IMR-90 (cell line): ENCODE measurements at regions not wholly inside any gene's neighbourhood (a gene's known extent, or its start where the extent isn't known, plus 50 kb on each side); places are given as distances from the start of the nearest gene placed in this dataset.

Experiments used
- ATAC-seq: fragments of 200-7000 bp; cut with Tn5 transposase; 2 replicates; pipeline ENCODE4 v1.9.1; 2020; ENCODE audit warnings: low read depth, mild to moderate bottlenecking, moderate library complexity
- BruUV-seq: library from RNA; stranded (reverse); fragments of 400-500 nt; replicated peaks from 2 replicates; lab custom pipeline; 2021; lab: Mats Ljungman, UMichigan
- CTCF ChIA-PET: fragments of 300-600 bp; formaldehyde crosslinking; extraction: SDS; loops from one replicate; lab custom pipeline; 2021; ENCODE audit warnings: antibody characterized with exemption; lab: Yijun Ruan, JAX
- POLR2A ChIA-PET: fragments of 300-600 bp; sonication (Branson Sonifier 250); formaldehyde crosslinking; loops from one replicate; lab custom pipeline; 2022; ENCODE audit warnings: antibody characterized with exemption; ENCODE audit not compliant: unreplicated experiment; lab: Charles Lee
- DNase-seq: peaks from one replicate; pipeline ENCODE4 v3.0.0; 2013
- H2AFZ ChIP-seq: replicated peaks from 2 replicates; pipeline ENCODE3; 2013; ENCODE audit warnings: low read length, mild to moderate bottlenecking; ENCODE audit not compliant: poor library complexity
- H2AK5ac ChIP-seq: 2 replicates; pipeline ENCODE4 v1.6.1; 2013; ENCODE audit warnings: low read depth, low read length, inconsistent platforms
- H2AK9ac ChIP-seq: replicated peaks from 2 replicates; pipeline ENCODE3; 2013; ENCODE audit warnings: mild to moderate bottlenecking, low read depth, low read length, moderate library complexity; ENCODE audit not compliant: poor library complexity
- H2BK120ac ChIP-seq: 2 replicates; pipeline ENCODE4 v1.6.1; 2013; ENCODE audit warnings: low read depth, low read length, inconsistent platforms
- H2BK15ac ChIP-seq: 3 replicates; pipeline ENCODE4 v1.6.1; 2013; ENCODE audit warnings: low read depth, low read length, inconsistent platforms
- H2BK20ac ChIP-seq: 2 replicates; pipeline ENCODE4 v1.6.1; 2013; ENCODE audit warnings: low read depth, mild to moderate bottlenecking, inconsistent platforms, low read length, moderate library complexity
- H2BK5ac ChIP-seq: 2 replicates; pipeline ENCODE4 v1.6.1; 2013; ENCODE audit warnings: mild to moderate bottlenecking, low read depth, low read length, inconsistent platforms; ENCODE audit not compliant: poor library complexity, severe bottlenecking
- H3K14ac ChIP-seq: replicated peaks from 2 replicates; pipeline ENCODE4 v1.6.1; 2013; ENCODE audit warnings: low read depth, low read length, inconsistent platforms
- H3K18ac ChIP-seq: 2 replicates; pipeline ENCODE4 v1.6.1; 2013; ENCODE audit warnings: low read depth, low read length, control low read depth
- H3K23ac ChIP-seq: 2 replicates; pipeline ENCODE4 v1.6.1; 2013; ENCODE audit warnings: low read depth, low read length, inconsistent platforms
- H3K27ac ChIP-seq: 2 replicates; pipeline ENCODE4 v1.5.1; 2013; ENCODE audit warnings: mild to moderate bottlenecking, control low read depth, low read length; ENCODE audit not compliant: insufficient read depth
- H3K27me3 ChIP-seq: 2 replicates; pipeline ENCODE4 v1.6.1; 2013; ENCODE audit warnings: low read length; ENCODE audit not compliant: control insufficient read depth, insufficient read depth
- H3K36me3 ChIP-seq: 2 replicates; pipeline ENCODE4 v1.6.1; 2013; ENCODE audit warnings: low read length, mixed read lengths; ENCODE audit not compliant: control insufficient read depth, insufficient read depth
- H3K4ac ChIP-seq: 2 replicates; pipeline ENCODE4 v1.6.1; 2013; ENCODE audit warnings: low read depth, low read length, inconsistent platforms
- H3K4me1 ChIP-seq: 2 replicates; pipeline ENCODE4 v1.6.1; 2013; ENCODE audit warnings: low read length, mixed read lengths; ENCODE audit not compliant: control insufficient read depth, insufficient read depth
- H3K4me2 ChIP-seq: 2 replicates; pipeline ENCODE4 v1.6.1; 2013; ENCODE audit warnings: low read depth, mild to moderate bottlenecking, control low read depth, low read length, moderate library complexity
- H3K4me3 ChIP-seq: 2 replicates; pipeline ENCODE4 v1.5.1; 2013; ENCODE audit warnings: low read depth, mild to moderate bottlenecking, control low read depth, low read length, moderate library complexity; ENCODE audit not compliant: insufficient read depth
- H3K56ac ChIP-seq: 2 replicates; pipeline ENCODE4 v1.6.1; 2013; ENCODE audit warnings: low read length, inconsistent platforms; ENCODE audit not compliant: insufficient read depth; ENCODE audit errors: extremely low read depth
- H3K79me1 ChIP-seq, 2 experiments: 2 replicates each; pipeline ENCODE4 v1.6.1; 2013; ENCODE audit warnings: low read length in 2 of 2, inconsistent platforms in 1 of 2, low read depth in 1 of 2
- H3K9ac ChIP-seq: 2 replicates; pipeline ENCODE4 v1.6.1; 2013; ENCODE audit warnings: low read depth, low read length, control low read depth
- H3K9me1 ChIP-seq: 2 replicates; pipeline ENCODE4 v1.6.1; 2013; ENCODE audit warnings: low read length, inconsistent platforms; ENCODE audit not compliant: insufficient read depth
- H3K9me3 ChIP-seq: 2 replicates; pipeline ENCODE4 v1.6.1; 2013; ENCODE audit warnings: low read length; ENCODE audit not compliant: control insufficient read depth, insufficient read depth
- H4K20me1 ChIP-seq: 2 replicates; pipeline ENCODE4 v1.6.1; 2013; ENCODE audit warnings: low read length, inconsistent platforms; ENCODE audit not compliant: insufficient read depth
- H4K5ac ChIP-seq: 2 replicates; pipeline ENCODE4 v1.6.1; 2013; ENCODE audit warnings: mild to moderate bottlenecking, low read depth, low read length, control low read depth
- H4K8ac ChIP-seq, 2 experiments: 2 replicates each; pipeline ENCODE4 v1.6.1; 2013; ENCODE audit warnings: low read depth in 2 of 2, low read length in 2 of 2, control low read depth in 1 of 2, inconsistent platforms in 1 of 2
- H4K91ac ChIP-seq: 2 replicates; pipeline ENCODE4 v1.6.1; 2013; ENCODE audit warnings: low read depth, low read length, inconsistent platforms; ENCODE audit not compliant: insufficient read depth
- BHLHE40 ChIP-seq: fragments of 150-350 bp; IDR thresholded peaks from 2 replicates; pipeline ENCODE4 v1.6.1; 2016; ENCODE audit warnings: mild to moderate bottlenecking, low read depth, low read length
- CEBPB ChIP-seq: IDR thresholded peaks from 2 replicates; pipeline ENCODE4 v1.6.1; 2012; ENCODE audit warnings: low read depth, low read length, improper control_type of control experiment
- CHD1 ChIP-seq: IDR thresholded peaks from 2 replicates; pipeline ENCODE4 v1.6.1; 2012; ENCODE audit warnings: low read depth, low read length, improper control_type of control experiment
- FOS ChIP-seq: fragments of 150-350 bp; IDR thresholded peaks from 2 replicates; pipeline ENCODE4 v1.6.1; 2016; ENCODE audit warnings: low read depth, low read length
- MAFK ChIP-seq: IDR thresholded peaks from 2 replicates; pipeline ENCODE4 v1.6.1; 2012; ENCODE audit warnings: low read depth, low read length, improper control_type of control experiment
- MAZ ChIP-seq: IDR thresholded peaks from 2 replicates; pipeline ENCODE4 v1.6.1; 2012; ENCODE audit warnings: low read depth, mild to moderate bottlenecking, low read length, improper control_type of control experiment, moderate library complexity, borderline replicate concordance
- MXI1 ChIP-seq: IDR thresholded peaks from 2 replicates; pipeline ENCODE4 v1.6.1; 2012; ENCODE audit warnings: low read depth, mild to moderate bottlenecking, low read length, moderate library complexity, borderline replicate concordance
- POLR2A ChIP-seq: IDR thresholded peaks from 2 replicates; pipeline ENCODE4 v1.6.1; 2012; ENCODE audit warnings: mild to moderate bottlenecking, low read depth, low read length
- RAD21 ChIP-seq: IDR thresholded peaks from 2 replicates; pipeline ENCODE4 v1.6.1; 2012; ENCODE audit warnings: low read length, improper control_type of control experiment
- RFX5 ChIP-seq: IDR thresholded peaks from 2 replicates; pipeline ENCODE4 v1.8.0; 2012; ENCODE audit warnings: low read depth, mild to moderate bottlenecking, low read length, moderate library complexity
- SMC3 ChIP-seq: fragments of 150-350 bp; IDR thresholded peaks from 2 replicates; pipeline ENCODE4 v1.6.1; 2016; ENCODE audit warnings: low read depth, mild to moderate bottlenecking, antibody characterized with exemption, low read length, moderate library complexity
- WGBS, 2 experiments: methylation state at CpG; one replicate each; pipeline versions ENCODE4 v1.1.5 to v1.1.7; 2013; ENCODE audit warnings: missing lambda C conversion rate in 2 of 2; ENCODE audit not compliant: insufficient read length in 1 of 2; ENCODE audit errors: extremely low coverage in 2 of 2; 5-methylcytosine and 5-hydroxymethylcytosine counted together
- dilution Hi-C: fragments of 300-500 bp; cut with HindIII; formaldehyde crosslinking; loops from one replicate; pipeline ENCODE4 v1.14.3; 2018; ENCODE audit warnings: low sequenced_read_pairs; ENCODE audit not compliant: unreplicated experiment
- in situ Hi-C: fragments of 300-500 bp; cut with MboI; formaldehyde crosslinking; loops from 3 replicates; pipeline ENCODE4 v1.14.3; 2019; ENCODE audit warnings: low sequenced_read_pairs, inconsistent platforms, mixed read lengths
- intact Hi-C: fragments of 100-400 bp; cut with micrococcal nuclease; formaldehyde crosslinking; loops from 2 replicates; pipeline ENCODE4 v1.10.0; 2022
- TF ChIP-seq, protein P1 (sequence below): conservative IDR thresholded peaks from 2 replicates; pipeline ENCODE4 v1.5.1; 2012; ENCODE audit warnings: mild to moderate bottlenecking, low read depth, low read length, improper control_type of control experiment

DNA sequence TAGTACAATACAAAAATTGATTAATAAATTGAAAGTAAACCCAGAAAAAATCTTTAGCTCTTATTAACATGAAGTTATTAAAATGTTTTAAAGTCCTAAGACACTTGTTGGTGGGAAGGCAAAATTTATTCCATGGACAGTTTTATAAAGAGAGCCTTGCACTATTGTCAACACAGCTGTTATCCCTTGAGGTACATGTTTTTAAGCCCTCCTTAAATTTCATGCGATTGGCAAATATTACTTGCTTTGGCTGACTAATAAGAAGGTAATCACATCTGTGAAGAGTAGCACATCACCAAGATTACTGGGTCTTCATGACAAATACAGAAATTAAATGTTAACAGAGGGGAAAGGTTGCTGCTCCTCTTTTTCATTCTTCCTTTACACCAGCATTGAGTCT lies 611.1 kb downstream of the BRINP3 start:
- dilution Hi-C loops: no loop called here
- Histone ChIP-seq H2BK15ac (no peak overlapping the region), H3K4ac (no peak overlapping the region), H3K4me3 (no peak overlapping the region), H2AK9ac (no peak overlapping the region), H3K27me3 (no peaks in the 10 kb centered on the region), H2AK5ac (no peak overlapping the region), H3K23ac (no peak overlapping the region), H4K20me1 (no peaks in the 10 kb centered on the region), H3K27ac (no peak overlapping the region), H4K5ac (no peak overlapping the region), H4K91ac (no peak overlapping the region), H2BK120ac (no peak overlapping the region), H3K4me1 (no peaks in the 10 kb centered on the region), H2AFZ (no peak overlapping the region), H3K9me3 (no peaks in the 10 kb centered on the region), H3K18ac (no peak overlapping the region), H3K56ac (no peak overlapping the region), H3K4me2 (no peak overlapping the region), H2BK20ac (no peak overlapping the region), H3K9ac (no peak overlapping the region), H4K8ac (no peak overlapping the region), H3K9me1 (no peaks in the 10 kb centered on the region), H2BK5ac (no peak overlapping the region), H3K14ac (no peak overlapping the region), H3K79me1 (no peaks in the 10 kb centered on the region), H3K36me3 (no peaks in the 10 kb centered on the region)
- intact Hi-C loops: no loop called here
- ATAC-seq: no peak
- no TSS peak for BruUV-seq
- in situ Hi-C loops: no loop called here
- DNase-seq: no peak
- CTCF ChIA-PET: no interaction called here
- TF ChIP-seq MAZ: no peak
- no peak for TF ChIP-seq MXI1
- no peak for TF ChIP-seq BHLHE40
- TF ChIP-seq RAD21: no peak
- TF ChIP-seq SMC3: no peak
- TF ChIP-seq FOS: no peak
- TF ChIP-seq RFX5: no peak
- TF ChIP-seq, protein P1, sequence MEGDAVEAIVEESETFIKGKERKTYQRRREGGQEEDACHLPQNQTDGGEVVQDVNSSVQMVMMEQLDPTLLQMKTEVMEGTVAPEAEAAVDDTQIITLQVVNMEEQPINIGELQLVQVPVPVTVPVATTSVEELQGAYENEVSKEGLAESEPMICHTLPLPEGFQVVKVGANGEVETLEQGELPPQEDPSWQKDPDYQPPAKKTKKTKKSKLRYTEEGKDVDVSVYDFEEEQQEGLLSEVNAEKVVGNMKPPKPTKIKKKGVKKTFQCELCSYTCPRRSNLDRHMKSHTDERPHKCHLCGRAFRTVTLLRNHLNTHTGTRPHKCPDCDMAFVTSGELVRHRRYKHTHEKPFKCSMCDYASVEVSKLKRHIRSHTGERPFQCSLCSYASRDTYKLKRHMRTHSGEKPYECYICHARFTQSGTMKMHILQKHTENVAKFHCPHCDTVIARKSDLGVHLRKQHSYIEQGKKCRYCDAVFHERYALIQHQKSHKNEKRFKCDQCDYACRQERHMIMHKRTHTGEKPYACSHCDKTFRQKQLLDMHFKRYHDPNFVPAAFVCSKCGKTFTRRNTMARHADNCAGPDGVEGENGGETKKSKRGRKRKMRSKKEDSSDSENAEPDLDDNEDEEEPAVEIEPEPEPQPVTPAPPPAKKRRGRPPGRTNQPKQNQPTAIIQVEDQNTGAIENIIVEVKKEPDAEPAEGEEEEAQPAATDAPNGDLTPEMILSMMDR: no peak
- TF ChIP-seq CHD1: no peak
- TF ChIP-seq CEBPB: no peak
- no peak for TF ChIP-seq POLR2A
- TF ChIP-seq MAFK: no peak
- WGBS, 2 experiments: no CpG with 5 or more reads among the region's 1 CpG
- POLR2A ChIA-PET: interaction anchor here (0.6 kb wide), 1 partner anchor 114 kb away, joined by 3 read pairs; no protein-coding TSS in a partner anchor
